ENCODE measurements at regions not wholly inside any gene's neighbourhood (a gene's known extent, or its start where the extent isn't known, plus 50 kb on each side); places are given as distances from the start of the nearest gene placed in this dataset.
A peak's percentile ranks its signal among the peaks of the same experiment; 100 is the strongest.

DNA sequence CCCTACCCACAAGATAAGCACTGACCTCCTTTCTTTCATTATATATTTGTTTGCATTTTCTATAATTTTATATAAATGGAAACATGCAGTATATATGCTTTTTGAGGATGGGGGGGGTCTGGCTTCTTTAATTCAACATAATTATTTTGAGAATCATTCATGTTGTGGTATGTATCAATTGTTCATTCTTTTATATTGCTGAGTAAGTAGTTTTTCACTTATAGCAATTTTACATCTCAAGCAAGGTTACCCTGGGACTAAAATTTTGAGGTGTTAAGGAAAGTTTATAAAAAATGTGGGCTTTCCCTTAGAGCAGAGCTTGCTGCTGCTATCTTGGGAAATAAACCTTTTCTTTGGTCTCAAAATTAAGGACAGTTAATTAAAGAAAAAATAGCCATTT is 89.9 kb upstream of the EGLN3 start:
- DNase-seq (ENCODE audit: low read depth): no peak

DNA sequence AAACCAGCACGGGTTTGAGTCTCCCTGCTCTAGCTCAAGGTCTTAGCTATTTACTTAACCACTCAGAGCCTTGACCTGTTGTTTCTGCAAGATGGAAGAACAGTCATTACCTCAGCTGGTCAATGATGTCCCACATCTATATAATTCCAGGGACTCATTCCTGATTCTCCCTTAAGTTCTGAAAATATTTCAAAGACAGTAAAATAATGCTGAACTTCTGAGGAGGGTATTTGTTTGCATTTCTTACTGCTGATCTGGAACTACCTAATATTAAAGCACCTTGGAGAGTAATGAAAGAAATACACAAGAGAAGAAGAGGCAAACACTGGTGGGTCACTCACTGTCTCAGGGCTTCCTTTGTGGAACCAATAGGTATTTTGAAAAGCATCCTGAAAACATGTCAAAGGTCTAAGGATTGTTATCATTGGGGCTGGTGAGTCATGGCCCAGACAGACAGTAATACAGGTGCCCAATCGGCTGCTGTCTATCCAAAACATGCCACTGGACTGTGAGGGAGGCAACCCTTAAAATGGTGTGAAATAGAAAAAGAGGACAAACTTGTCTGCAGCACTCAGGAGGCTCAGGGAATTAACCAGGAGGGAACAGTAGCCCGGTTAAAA is 88.7 kb upstream of the EGLN3 start:
- no peak for DNase-seq (ENCODE audit: low read depth)

DNA sequence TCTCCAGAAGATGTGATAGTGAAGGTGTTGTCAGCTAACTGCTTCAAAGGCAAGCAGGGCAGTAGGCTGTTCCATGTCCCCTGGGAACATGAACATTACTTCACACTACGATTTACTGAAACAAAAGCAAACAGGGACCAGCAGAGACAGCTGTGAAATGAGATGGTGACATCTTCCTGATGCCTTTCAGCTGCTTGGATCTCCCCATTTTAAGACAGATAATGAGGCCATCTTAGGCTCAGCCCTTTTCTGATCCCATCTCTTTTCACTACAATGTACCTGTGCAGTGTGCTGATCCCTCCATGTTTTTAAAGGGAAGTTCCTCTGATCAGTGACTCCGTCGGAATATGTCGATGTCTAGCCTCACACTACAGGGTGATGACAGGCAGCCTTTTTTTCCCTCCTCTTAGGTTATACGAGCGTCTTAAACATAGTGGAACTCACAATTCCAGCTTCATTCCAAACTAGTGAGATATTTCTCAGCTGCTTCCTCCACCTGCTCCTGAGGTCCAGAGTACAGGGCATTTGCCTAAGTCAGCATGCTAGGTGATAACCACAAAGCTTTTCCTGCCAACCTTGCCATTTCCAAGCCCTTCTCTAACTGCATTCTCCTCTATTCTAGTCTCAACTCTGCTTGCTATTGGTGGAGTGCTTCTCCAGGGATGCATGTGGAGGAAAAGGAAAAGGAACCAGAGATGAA is 87.6 kb upstream of the EGLN3 start:
- no peak for DNase-seq (ENCODE audit: low read depth)

DNA sequence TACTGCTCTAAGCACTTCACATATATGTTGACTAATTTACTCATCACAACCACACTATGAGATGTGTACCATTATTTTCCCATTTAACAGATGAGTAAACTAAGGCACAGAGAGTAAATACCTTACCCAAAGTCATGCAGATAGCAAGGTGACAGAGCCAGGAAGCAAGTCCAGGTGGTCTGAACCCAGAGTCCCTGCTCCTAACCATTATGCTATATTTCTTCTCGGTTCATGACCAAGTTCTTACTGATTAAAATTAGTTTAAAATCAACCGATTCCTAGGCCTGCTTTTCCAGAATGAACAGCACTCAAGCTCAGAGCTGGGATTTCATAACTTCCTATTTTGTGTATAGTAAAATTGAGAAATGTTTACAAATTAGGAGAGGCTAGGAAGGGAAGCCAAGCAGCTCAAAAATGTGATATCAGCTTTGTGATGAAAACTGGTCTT is 85.5 kb upstream of the EGLN3 start:
- DNase-seq (ENCODE audit: low read depth): peak; percentile 36

DNA sequence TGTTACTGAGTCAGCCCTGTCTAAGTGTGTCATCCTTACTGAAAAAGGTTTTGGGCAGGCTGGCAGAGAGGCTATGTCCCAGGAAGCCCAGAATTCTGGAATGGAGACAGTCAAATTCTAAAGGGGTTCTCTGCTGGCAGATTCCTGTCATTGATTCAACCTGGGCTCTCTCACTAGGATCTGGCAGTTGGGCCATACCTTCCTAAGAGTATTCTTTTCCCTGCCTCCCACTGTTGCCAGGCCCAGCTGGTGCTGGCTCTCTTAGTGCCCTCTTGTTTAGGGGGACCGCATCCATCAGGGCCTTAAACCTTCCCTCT is 85.0 kb upstream of the EGLN3 start:
- no peak for DNase-seq (ENCODE audit: low read depth)

DNA sequence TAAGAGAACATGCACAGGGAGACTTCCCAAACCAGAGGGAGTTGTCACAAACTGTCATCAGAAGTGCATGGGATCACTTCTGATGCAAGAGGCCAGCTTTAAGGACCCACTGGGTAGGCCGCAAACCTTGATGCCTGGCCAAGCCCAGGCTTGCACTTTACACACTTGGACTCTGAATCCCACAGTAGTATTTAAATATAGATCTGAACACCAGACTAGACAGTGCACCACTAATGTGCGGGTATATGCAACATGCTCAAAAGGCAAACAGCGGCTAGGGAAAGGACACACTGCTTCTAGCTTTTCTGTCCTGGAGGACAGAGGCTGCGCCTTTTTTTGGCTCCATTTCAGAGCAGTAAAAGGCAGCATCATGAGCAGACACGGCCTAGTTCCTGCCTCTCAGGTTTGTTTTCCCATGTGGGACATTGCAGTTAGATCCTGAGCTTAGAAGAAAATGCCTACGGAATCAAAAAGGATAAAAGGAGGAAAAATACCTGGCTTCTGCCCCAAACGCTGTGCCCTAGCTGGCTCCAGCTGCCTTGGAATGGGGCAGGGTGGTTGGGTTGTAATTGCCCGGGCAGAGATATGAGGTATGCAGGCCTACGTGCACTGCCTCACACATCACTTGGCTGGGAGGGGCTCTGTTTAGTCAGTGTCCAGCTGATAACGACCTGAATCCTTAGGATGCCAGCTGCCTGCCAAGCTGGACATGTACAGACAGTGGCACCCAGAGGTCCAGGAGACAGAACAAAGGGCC is 84.5 kb upstream of the EGLN3 start:
- DNase-seq (ENCODE audit: low read depth): no peak

DNA sequence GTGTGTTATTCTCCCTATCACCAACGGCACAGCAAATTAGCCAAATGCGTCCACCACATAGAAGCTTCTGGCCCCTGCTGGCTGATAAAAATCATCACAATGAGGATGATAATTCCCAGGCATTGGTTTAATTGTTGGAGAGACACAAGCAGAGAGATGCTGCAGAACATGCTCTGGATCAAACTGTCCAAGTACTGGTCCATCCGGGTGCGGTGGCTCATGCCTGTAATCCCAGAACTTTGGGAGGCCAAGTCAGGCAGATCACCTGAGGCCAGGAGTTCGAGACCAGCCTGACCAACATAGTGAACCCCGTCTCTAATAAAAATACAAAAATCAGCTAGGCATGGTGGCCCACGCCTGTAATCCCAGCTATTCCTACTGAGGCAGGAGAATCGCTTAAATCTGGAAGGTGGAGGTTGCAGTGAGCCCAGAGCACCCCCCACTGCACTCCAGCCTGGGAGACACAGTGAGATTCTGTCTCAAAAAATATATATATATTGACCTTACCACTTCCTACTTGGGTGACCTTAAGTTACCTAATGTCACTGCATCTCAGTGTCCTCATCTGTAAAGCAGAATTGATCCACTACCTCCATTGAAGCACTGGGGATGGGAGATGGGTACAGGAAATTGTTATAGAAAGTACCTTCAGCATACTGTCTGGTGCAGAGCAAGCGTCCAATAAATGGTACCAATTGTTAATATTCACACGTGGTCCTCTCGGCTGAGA is 83.7 kb upstream of the EGLN3 start:
- no peak for DNase-seq (ENCODE audit: low read depth)

DNA sequence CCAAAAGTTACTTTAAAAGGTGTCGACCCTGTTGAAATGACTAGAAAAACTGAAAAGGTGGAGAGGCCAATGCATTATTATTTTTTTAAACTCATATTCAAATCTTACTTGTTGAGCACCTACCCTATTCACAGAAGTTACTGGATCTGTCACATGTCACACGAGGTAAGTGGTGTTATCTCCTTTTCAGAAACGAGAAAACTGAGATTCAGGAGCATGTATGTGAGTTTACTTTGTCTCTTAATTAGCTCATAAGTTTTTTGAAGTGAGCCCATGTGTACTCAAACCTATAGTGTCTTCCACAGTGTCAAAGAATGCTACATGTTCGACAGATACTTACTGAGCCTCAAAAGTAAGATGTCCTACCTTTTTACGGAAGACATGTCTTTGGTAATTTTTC is 81.8 kb upstream of the EGLN3 start:
- no peak for DNase-seq (ENCODE audit: low read depth)

DNA sequence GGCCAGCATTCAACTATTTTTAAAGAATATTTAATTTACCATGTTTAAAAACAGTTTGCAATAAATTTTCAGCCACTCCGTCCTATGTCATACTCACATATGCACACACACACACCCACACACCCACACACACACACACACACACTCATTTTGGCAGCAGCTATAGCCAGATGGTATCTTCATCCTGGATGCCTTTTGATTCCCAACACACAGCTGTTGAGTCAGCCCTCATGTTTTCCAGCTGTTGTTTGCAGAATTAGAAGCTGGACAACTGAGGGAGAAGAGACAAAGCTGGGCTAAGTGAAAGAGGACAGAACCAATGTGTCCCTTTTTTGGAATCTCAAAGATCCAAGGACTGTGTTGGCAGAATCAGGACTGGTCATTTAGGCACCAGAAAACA is 80.0 kb upstream of the EGLN3 start:
- DNase-seq (ENCODE audit: low read depth): peak; percentile 75

DNA sequence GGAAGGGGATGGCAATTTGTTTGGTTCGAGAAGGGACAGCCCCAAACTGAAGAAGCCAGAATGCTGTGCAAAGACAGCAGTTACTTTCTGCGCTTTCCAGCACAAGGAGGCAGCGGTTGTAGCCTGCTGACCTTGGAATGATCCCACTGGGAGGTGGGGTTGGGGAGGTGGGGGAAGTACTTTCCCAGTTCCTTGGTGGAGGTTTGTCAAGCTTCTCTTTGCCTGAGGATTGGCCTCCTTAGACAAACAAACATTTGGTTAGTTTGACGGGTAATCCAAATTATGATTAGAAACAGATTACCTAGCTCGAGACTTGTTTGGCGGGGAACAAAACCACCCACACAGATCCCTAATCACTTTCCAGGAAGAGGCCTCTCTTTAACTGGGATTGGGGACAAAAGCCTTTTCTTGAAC is 79.1 kb upstream of the EGLN3 start:
- peak; percentile 77 for DNase-seq (ENCODE audit: low read depth)

DNA sequence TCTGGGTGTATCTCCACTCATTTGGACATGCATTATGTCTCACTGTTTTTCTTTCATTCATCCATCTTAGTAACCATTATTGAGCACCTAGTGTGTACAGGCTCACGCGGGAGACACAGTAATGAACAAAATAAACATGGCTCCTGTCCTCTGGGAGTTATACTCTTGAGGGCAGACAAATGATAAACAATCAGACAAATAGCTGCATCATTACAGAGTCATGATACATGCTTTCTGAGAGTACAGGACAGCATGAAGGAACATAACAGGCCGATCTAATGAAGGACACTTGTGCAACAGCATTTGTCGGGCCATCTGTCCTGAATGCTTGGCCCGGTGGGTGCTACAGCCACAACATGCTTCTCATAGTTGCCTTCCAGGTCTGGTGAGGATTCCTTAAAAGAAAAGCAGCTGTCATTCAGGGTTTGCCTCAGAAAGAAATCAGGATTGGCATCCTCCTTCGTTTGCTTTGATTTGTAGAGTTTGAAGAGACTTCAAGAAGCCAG is 77.2 kb upstream of the EGLN3 start:
- no peak for DNase-seq (ENCODE audit: low read depth)

DNA sequence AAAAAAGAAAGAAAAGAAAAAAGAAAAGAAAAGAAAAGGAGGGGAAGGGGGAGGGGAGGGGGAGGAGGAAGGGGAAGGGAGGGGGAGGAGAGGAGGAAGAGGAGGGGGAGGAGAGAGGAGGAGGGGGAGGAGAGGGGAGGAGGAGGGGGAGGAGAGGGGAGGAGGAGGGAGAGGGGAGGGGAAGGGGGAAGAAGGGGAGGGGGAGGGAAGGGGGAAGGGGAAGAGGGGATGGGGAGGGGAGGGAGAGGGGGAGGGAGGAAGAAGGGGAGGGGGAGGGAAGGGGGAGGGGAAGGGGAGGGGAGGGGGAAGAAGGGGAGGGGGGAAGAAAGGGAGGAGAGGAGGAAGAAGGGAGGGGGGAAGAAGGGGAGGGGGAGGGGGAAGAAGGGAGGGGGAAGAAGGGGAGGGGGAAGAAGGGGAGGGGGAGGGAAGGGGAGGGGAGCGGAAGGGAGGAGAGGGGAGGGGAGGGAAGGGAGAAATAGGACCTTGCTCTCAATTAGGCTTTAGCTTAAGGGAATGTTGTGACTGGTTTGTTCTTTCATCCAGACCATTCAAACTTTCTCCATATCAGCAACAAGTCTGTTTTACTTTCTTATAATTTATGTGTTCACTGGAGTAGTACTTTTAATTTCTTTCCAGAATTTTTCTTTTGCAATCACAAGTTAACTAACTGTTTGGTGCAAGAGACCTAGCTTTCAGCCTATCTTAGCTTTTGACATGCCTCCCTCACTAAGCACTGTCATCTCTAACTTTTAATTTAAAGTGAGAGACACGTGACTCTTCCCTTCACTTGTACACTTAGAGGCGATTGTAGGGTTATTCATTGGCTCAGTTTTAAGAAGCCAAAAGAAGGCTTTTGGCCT is 76.5 kb upstream of the EGLN3 start:
- no peak for DNase-seq (ENCODE audit: low read depth)

DNA sequence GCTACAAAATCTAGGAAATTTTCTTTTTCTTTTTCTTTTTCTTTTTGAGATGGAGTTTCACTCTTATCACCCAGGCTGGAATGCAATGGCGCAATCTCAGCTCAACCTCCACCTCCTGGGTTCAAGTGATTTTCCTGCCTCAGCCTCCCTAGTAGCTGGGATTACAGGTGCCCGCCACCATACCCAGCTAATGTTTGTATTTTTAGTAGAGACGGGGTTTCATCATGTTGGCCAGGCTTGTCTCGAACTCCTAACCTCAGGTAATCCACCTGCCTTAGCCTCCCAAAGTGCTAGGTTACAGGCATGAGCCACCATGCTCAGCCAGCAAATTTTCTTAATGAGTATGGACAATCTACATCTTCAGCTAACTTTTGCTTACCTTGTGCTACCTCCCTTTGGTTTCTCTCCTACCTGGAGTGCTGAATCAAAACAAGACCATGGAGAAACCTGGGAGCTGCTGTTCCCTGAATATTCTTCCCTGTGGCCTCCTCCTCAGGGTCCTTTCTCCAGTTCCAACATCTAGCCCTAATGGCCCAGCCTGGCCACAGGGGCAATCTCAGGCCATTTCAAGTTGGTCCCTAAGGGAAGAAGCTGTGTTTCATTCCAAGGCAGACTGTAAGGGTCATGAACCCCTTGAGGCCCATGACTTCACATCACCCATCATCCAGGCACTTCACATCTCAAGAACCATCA is 74.6 kb upstream of the EGLN3 start:
- DNase-seq (ENCODE audit: low read depth): no peak

DNA sequence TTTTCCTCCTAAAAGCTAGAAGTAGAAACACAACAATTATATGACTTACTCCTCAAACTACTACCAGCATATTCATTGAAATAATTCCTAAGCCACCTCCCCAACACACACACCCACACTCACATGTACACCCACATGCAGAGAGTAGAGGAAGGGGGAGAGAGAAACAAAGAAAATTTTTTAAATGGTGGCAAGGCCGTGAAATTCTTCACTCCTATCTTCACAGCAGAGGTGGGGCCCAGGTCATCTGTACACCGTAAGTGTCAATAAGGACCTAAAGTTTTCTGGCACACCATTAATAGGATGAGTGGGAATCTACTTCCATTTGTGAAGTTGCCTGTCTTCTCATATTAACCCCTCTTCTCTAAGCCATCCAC is 73.9 kb upstream of the EGLN3 start:
- no peak for DNase-seq (ENCODE audit: low read depth)

DNA sequence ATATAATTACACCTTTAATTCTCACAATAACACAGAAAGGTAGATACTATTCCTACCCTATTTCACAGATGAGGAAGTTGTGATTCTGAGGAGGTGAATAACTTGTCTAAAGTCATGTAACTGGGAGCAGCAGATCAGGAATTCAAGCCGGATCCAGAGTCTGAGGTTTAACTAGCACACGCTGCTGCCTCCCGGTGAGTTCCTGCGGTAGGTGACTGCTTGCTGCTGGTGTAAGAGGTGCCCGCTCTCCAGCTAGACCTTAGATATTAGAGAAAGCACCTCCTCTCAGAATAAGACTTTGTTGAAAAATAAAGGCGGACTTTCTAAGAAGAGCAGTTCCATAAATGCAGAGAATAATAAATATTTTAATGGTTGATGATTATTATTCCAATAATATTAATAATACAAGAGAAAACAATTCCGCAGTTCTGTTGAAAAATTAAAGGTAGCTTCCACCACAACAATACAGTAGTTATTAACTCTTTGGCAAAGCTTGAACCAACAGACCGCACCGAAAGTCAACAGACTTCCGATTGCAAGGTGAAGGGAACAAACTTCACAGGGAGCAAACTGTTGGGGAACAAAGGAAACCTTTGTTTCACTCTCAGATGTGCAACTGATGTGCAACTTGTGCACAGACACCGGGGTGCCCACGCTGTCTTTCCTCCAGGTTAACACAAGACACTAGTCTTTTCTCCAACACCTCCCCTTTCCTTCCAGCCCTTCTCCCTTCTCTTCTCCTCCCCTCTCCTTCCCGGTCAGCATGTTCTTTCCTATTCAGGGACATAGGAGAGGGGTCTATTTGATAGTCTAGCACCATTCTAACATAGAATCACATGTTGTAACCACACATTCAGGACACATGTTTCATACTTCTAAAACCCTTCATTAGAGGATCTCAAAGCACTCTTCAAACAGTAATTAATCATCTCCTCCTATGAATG is 73.2 kb upstream of the EGLN3 start:
- no peak for DNase-seq (ENCODE audit: low read depth)

DNA sequence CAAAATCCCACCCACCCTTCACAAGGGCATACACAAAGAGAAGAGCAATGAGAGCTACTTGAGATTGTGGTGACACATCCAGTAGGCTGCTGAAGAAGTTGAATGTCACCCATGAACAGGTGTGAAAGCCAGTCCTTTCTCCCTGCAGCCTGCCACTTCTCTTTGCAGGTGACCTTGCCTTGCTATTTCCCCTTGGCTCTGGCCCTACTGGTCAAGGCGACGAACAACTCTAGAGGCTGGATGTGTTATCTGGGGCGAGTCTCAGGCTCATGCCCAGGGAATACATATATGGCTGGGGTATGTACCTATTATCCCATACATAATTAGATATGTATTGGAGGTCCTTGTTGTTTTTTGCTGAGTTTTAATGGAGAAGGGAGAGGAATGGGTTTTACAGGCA is 70.2 kb upstream of the EGLN3 start:
- no peak for DNase-seq (ENCODE audit: low read depth)

DNA sequence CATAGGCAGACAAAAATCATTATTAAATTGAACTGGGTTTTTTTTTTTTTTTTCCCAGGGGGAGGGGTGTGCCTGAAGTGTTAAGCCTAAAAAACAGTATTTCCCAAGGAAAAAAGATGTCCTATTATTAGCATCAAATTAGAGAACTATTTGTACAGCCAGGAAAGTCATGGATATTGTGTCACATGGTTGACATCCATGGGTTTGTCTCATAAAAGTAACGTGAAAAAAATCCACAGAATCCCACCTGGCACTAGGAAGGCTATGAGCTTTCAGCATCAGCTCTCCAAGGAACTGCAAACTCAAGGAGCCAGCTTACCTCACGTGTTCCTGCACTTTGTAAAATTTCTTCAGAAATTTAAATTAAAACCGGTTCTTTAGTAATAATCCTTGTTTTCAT is 69.1 kb upstream of the EGLN3 start:
- DNase-seq (ENCODE audit: low read depth): no peak

DNA sequence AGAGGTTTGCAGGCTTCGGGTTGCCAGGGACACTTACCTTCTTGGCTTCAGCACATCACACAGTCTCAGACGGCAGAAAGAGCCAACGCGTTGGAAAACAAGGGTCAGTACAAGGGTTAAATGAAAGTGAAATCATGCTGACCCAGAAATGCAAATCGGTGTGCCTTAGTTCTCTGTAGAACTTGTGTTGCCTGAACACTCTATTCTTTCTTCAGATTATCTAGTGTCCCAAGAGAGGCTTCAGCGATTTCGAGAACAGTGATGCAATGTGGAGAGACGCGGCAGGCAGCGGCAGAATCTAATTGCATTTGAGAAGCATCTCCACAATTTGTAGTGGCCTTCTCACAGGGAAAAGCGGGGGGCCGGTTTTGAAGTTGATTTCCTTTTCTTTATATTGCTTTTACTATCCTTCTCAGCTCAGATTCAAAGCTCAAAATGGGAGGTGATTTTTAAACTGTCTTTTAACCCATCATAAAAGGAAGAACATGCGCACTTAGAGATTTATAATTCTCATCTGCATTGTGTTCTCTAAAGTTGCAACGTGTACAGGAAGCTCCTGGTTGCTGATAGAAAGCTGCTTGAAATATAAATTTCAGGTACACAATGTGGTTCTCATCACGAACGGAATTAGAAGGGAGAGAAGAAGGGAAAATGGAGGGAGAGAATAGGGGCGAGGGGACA is 67.8 kb upstream of the EGLN3 start:
- DNase-seq (ENCODE audit: low read depth): no peak

DNA sequence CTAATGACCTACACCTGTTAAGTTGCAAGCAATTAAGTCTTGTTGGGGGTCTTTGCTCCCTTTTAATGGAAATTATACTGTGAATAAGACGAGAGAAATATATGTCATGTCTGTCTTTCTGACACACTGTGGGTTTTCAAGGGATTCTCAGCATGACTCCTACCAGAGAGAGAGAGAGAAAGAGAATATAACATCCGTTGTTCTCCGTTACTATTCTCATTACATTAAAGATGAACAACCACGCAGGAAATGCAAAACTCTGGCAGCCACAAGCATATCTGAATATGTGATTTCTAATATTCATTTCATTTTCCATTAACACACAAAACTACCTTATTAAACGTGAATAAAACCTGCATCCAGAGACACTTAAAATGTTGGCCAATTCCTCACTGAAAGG is 67.3 kb upstream of the EGLN3 start:
- DNase-seq (ENCODE audit: low read depth): no peak
